Keratinocyte (primary cell): ENCODE measurements at regions not wholly inside any gene's neighbourhood (a gene's known extent, or its start where the extent isn't known, plus 50 kb on each side); places are given as distances from the start of the nearest gene placed in this dataset.

Source experiments
- CTCF ChIP-seq, 3 experiments: IDR thresholded peaks in 1 of 3; conservative IDR thresholded peaks in 1 of 3; optimal IDR thresholded peaks in 1 of 3; 2 replicates in 2 of 3; 3 replicates in 1 of 3; pipeline versions ENCODE3 to v1.5.1; 2011; ENCODE audit warnings: low read length in 3 of 3, mild to moderate bottlenecking in 3 of 3, moderate library complexity in 2 of 3, control low read depth in 1 of 3, inconsistent platforms in 1 of 3; ENCODE audit not compliant: insufficient read depth in 2 of 3; ENCODE audit errors: extremely low read depth in 1 of 3
- EZH2 ChIP-seq: IDR thresholded peaks from one replicate; pipeline ENCODE4 v1.6.1; 2012; ENCODE audit warnings: inconsistent platforms, mild to moderate bottlenecking, low read length, moderate library complexity

DNA sequence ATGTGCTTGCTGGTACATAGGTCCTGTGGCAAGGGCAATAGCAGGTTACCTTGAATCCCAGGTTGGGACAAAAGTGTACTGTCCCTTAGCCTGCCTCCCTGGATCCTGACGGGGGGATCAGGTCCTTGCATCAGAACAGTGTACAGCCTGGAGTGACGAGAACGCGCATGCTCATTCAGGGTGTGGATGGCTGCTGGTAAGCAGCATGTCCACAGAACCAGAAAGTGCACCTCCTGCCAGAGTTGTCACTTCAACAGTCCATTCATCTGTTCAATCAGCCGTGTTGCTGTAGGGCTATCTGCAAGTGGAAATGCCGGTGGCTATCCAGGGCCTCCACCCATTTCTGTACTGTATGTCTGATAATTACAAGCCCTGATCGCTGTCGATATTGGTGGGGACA lies 236.3 kb upstream of the SOX4 start:
- no peak for TF ChIP-seq CTCF (optimal IDR thresholded peaks at IDR 0.05 in 1 of 3, IDR thresholded peaks at IDR 0.05 in 1 of 3, conservative IDR thresholded peaks at IDR 0.05 in 1 of 3; ENCODE audit: extremely low read depth in 1 of 3, insufficient read depth in 2 of 3, low read length in 3 of 3)
- no peak for TF ChIP-seq EZH2
